ENCODE measurements at regions not wholly inside any gene's neighbourhood (a gene's known extent, or its start where the extent isn't known, plus 50 kb on each side); places are given as distances from the start of the nearest gene placed in this dataset.

DNA sequence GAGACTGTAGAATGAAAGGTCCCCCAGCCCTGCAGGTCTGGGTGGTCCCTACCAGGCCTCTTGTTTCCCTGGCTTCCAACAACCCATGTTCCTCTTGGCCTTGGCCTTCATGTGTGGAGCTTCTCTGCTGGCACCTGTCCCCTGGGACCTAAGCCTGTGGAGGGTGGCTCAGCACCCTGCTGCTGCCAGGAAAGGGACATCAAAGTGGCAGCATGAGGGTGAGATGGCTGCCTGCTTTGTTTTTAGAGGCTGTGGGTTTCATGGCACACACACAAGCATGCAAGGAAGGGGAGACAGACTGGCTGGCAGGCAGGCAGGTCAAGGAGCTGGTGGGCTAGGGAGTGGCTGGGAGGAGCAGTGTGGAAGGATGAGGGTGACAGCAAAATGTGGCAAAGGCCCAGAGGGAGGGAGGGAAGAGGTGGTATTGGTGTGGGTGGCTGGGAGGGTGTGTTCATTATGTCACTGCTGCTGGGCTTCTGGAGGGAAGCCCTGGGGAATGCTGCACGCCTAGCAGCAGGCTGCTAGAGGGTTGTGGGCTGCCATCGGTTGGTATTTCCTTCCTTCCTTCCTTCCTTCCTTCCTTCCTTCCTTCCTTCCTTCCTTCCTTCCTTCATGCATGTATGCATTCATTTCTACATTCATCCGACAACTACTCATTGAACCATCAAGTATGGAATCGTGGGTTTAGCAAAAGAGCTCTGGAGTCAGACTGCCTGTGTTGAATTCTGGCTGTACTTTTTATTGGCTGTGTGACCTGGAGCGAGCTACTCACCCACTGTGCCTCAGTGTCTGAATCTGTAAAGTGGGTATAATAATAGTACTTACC lies 128.7 kb upstream of the PJA1 start:
- H3K4me3 ChIP-seq (ENCODE audit: low read depth, low read length), result no peak overlapping the region
- DNase-seq (ENCODE audit: low read depth, low spot score), result no peak
- CTCF ChIA-PET, result no interaction called here
- POLR2A ChIA-PET, result no interaction called here
- TF ChIP-seq, protein P1, sequence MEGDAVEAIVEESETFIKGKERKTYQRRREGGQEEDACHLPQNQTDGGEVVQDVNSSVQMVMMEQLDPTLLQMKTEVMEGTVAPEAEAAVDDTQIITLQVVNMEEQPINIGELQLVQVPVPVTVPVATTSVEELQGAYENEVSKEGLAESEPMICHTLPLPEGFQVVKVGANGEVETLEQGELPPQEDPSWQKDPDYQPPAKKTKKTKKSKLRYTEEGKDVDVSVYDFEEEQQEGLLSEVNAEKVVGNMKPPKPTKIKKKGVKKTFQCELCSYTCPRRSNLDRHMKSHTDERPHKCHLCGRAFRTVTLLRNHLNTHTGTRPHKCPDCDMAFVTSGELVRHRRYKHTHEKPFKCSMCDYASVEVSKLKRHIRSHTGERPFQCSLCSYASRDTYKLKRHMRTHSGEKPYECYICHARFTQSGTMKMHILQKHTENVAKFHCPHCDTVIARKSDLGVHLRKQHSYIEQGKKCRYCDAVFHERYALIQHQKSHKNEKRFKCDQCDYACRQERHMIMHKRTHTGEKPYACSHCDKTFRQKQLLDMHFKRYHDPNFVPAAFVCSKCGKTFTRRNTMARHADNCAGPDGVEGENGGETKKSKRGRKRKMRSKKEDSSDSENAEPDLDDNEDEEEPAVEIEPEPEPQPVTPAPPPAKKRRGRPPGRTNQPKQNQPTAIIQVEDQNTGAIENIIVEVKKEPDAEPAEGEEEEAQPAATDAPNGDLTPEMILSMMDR (IDR thresholded peaks at IDR 0.05; ENCODE audit: insufficient read depth, low read length, missing control alignments), result no peak

DNA sequence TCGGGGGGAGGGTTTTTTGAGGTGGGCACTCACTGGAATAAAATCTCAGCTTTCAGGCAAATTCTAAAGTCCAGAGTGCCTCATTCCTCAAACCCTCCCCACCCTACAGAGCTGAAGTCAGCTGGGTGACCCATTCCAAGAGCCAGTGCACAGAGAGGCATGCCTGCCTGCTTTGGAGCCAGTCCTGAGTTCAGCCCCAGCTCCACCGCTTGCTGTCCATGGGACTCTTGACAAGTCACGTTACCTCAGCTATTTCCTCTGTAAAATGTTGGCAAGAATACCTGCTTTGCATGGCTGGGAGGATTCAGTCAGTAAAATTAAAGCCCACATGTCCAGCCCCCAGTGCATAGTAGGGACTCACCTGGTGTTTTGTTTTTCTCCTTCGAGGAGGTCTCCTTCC lies 125.9 kb upstream of the PJA1 start:
- DNase-seq (ENCODE audit: low read depth, low spot score), result no peak
- ChIA-PET POLR2A (no interaction called here), CTCF (interaction anchor here (3.2 kb wide), 1 partner anchor 96 kb away, joined by 18 read pairs; no protein-coding TSS in a partner anchor)
- no peak overlapping the region for H3K4me3 ChIP-seq (ENCODE audit: low read depth, low read length)
- TF ChIP-seq, protein P1 (IDR thresholded peaks at IDR 0.05; ENCODE audit: insufficient read depth, low read length, missing control alignments), result no peak

DNA sequence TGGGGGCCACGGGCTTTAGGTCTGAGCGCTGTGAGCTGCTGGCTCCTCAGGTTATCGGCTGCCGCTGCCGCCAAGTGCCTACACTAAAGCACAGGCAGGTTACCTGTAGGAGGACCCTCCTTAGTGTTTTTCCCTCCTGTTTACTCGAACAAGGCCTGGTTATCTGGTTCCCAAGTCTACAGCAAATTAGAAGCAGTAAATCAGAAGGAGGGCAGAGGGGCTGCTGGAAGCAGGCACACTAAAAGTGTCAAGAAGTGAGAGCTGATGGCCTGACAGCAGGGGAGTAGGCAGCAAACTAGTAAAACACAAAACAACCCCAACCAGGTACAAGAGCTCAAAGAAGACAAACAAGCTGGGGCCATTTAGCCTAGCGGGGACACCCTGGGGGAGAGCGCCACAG lies 125.0 kb upstream of the PJA1 start:
- TF ChIP-seq, protein P1 (IDR thresholded peaks at IDR 0.05; ENCODE audit: insufficient read depth, low read length, missing control alignments), result no peak
- POLR2A ChIA-PET, result no interaction called here
- H3K4me3 ChIP-seq (ENCODE audit: low read depth, low read length), result no peak overlapping the region
- CTCF ChIA-PET, result interaction anchor here (3.2 kb wide), 1 partner anchor 97 kb away, joined by 18 read pairs; no protein-coding TSS in a partner anchor
- DNase-seq (ENCODE audit: low read depth, low spot score), result no peak

DNA sequence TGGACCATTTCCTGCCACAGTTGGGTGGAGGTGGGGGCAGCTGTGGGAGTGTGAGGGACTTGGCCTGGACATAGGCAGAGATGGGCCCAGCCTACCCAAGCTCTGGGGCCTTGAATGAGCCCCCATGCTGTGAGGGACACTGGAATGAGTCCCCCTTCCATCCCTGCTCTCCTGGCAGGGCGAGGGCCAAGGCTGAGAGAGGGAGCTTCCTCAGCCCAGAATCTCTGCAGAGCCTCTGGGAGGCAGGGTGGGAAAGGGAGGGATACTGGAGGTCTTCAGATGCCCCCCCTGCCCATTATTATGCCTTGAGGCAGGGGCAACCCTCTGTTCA lies 124.5 kb upstream of the PJA1 start:
- no peak for DNase-seq (ENCODE audit: low read depth, low spot score)
- no peak overlapping the region for H3K4me3 ChIP-seq (ENCODE audit: low read depth, low read length)
- TF ChIP-seq, protein P1 (IDR thresholded peaks at IDR 0.05; ENCODE audit: insufficient read depth, low read length, missing control alignments), result no peak
- CTCF ChIA-PET, result interaction anchor here (1.5 to 3.2 kb wide), 2 partner anchors 97 to 460 kb away, joined by 7 to 18 read pairs; partner anchors contain the start of gene EFNB1
- POLR2A ChIA-PET, result no interaction called here

DNA sequence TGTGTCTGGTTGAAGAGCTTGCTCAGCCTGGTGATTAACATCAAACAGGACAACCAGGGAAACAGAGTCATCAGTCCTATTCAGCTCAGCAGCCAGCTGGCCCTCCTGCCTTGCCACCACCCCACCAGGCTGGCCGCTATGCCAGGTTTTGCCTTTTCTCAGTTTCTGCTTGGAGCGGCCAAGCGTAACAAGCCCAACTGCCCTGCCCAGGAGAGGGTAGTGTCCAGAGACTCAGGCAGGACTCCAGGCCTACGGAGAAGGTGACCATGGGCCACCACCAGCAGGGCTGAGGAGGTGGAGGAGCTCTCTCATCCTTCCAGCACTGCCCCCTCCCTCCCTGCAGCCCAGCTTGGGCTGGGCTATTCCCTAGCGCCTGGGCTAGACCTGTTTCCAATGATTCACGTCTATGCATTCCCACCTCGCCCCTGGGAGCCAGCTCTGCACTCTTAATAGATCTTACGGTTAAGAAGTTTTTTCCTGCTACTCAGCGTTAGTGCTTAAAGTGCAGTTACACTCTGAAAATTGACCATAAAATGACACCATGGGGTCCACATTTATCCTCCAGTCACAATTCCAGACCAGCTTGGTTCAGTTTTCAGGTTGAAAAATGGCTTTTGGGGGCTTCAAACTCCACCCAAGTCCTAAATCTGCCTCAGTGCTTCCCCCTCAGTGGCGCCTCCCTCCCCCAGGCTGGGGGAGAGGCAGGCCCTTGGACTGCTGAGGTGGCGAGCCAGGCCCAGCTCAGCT lies 124.0 kb upstream of the PJA1 start:
- DNase-seq (ENCODE audit: low read depth, low spot score), result no peak
- TF ChIP-seq, protein P1 (IDR thresholded peaks at IDR 0.05; ENCODE audit: insufficient read depth, low read length, missing control alignments), result no peak
- CTCF ChIA-PET, result interaction anchor here (1.2 to 3.2 kb wide), 4 partner anchors 68 to 466 kb away, joined by 3 to 18 read pairs (median 6); partner anchors contain the start of gene EFNB1
- POLR2A ChIA-PET, result no interaction called here
- H3K4me3 ChIP-seq (ENCODE audit: low read depth, low read length), result no peak overlapping the region

DNA sequence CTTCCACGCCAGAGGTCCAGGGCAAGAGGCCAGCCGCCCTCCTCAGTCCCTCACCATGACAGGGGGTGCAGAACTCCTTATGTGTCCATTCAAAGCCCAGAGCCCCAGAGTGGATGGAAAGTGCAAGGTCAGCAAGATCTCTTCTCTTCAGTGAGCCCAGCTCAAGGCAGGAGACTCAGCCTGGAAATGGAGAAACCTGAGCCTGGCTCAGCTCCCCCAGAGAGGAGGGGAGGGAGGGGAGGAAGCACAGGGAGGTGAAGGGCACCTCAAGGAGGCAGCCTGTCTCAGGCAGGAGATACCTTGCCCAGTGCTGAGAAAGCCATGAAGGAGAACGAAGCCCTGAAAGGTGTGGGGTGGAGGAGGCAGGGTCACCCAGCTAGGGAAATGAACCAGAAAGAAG lies 121.8 kb upstream of the PJA1 start:
- no peak overlapping the region for H3K4me3 ChIP-seq (ENCODE audit: low read depth, low read length)
- ChIA-PET CTCF (interaction anchor here (0.7 to 3.8 kb wide), 7 partner anchors 9 to 480 kb away, joined by 3 to 25 read pairs (median 4); no protein-coding TSS in a partner anchor), POLR2A (interaction anchor here (2.9 kb wide), 1 partner anchor 458 kb away, joined by 12 read pairs; the partner anchor contains the start of gene EFNB1)
- TF ChIP-seq, protein P1 (IDR thresholded peaks at IDR 0.05; ENCODE audit: insufficient read depth, low read length, missing control alignments), result no peak
- DNase-seq (ENCODE audit: low read depth, low spot score), result no peak
